ENCODE measurements at regions not wholly inside any gene's neighbourhood (a gene's known extent, or its start where the extent isn't known, plus 50 kb on each side); places are given as distances from the start of the nearest gene placed in this dataset.

DNA sequence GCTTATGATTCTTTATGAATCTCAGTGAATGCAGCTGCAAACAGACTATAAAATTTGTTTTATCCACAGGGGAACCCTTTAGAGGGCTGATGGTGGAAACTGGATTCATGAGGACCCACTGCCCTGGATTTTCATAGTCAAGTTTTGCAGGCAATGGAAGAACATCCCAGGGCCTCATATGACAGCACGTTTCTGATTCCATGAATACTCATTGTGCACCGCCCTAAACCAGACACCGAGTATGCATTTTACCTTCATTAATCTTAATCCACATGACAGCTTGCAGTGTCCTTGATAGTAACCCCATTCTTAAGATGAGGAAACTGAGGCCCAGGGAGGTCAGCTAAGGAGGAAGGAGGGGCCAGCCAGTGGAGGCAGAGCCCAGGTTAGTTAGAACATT, 270.4 kb downstream of the PREX1 start:
- H3K27ac ChIP-seq (ENCODE audit: low read length, poor library complexity, severe bottlenecking) = no peak overlapping the region
- H3K4ac ChIP-seq (ENCODE audit: low read depth in 1 of 2, low read length in 2 of 2) = no peak overlapping the region
- H2AFZ ChIP-seq (ENCODE audit: low read depth, low read length) = no peak overlapping the region
- no peak overlapping the region for H3K14ac ChIP-seq (ENCODE audit: low read length in 2 of 2)
- H2BK12ac ChIP-seq (ENCODE audit: low read length in 2 of 2) = no peak overlapping the region
- WGBS = 85% methylated on average over 2 of the region's 3 CpGs
- no peak overlapping the region for H2BK5ac ChIP-seq (ENCODE audit: low read depth, low read length, poor library complexity, severe bottlenecking)
- no peak overlapping the region for H2BK120ac ChIP-seq (ENCODE audit: low read depth, low read length)
- no peaks in the 10 kb centered on the region for H3K9me3 ChIP-seq (ENCODE audit: control insufficient read depth, low read length)
- DNase-seq = no peak
- H2AK5ac ChIP-seq (ENCODE audit: low read length, severe bottlenecking) = no peak overlapping the region
- H3K9ac ChIP-seq (ENCODE audit: low read length) = no peak overlapping the region
- H3K4me2 ChIP-seq (ENCODE audit: low read length, poor library complexity, severe bottlenecking) = no peak overlapping the region
- H3K79me1 ChIP-seq (replicated peaks; ENCODE audit: low read length, poor library complexity, severe bottlenecking) = no peaks in the 10 kb centered on the region
- no peak overlapping the region for H3K4me3 ChIP-seq (ENCODE audit: insufficient read depth in 1 of 2, low read depth in 1 of 2, low read length in 2 of 2)
- H3K27me3 ChIP-seq (ENCODE audit: control insufficient read depth in 1 of 2, insufficient read depth in 1 of 2, low read length in 2 of 2) = peaks cover 22 to 64% of the 10 kb centered on the region in 2 experiments
- H3K23ac ChIP-seq (ENCODE audit: low read length in 2 of 2) = no peak overlapping the region
- no peaks in the 10 kb centered on the region for H3K4me1 ChIP-seq (ENCODE audit: control insufficient read depth, insufficient read depth, low read depth, low read length)
- no peaks in the 10 kb centered on the region for H3K36me3 ChIP-seq (ENCODE audit: control insufficient read depth in 1 of 2, insufficient read depth in 2 of 2, low read depth in 1 of 2, low read length in 2 of 2)
- no peak overlapping the region for H2BK15ac ChIP-seq (ENCODE audit: low read depth, poor library complexity, severe bottlenecking)
- H3K18ac ChIP-seq (ENCODE audit: low read depth in 1 of 2, low read length in 2 of 2) = no peak overlapping the region
- no peak overlapping the region for H4K91ac ChIP-seq (ENCODE audit: low read length)
- H4K8ac ChIP-seq (ENCODE audit: low read length) = no peak overlapping the region

DNA sequence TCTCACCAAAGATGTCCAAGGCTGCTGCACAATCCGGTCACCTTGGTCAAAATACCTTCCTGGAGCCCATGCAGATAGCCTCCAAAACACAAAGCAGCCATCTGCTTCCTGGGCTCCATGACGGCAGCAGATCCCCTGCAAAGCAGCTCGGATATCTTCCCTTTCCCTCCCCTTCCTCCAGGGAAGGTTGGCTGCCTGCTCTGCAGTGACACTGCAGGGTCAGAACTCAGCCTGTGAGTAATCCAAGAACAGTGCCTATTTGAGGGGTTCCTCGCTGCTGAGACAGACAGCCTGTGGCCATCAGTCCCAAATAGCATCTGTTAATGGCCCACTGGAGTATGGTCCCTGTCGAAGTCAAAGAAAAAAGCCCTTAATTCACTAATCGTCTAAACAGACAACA, 270.8 kb downstream of the PREX1 start:
- WGBS = 44% methylated on average over 6 of the region's 6 CpGs
- Histone ChIP-seq H3K4me2 (ENCODE audit: low read length, poor library complexity, severe bottlenecking) (no peak overlapping the region), H4K8ac (ENCODE audit: low read length) (no peak overlapping the region), H4K91ac (ENCODE audit: low read length) (no peak overlapping the region), H3K23ac (ENCODE audit: low read length in 2 of 2) (no peak overlapping the region), H2BK5ac (ENCODE audit: low read depth, low read length, poor library complexity, severe bottlenecking) (no peak overlapping the region), H2AFZ (ENCODE audit: low read depth, low read length) (no peak overlapping the region), H2BK15ac (ENCODE audit: low read depth, poor library complexity, severe bottlenecking) (no peak overlapping the region), H3K9ac (ENCODE audit: low read length) (no peak overlapping the region), H3K18ac (ENCODE audit: low read depth in 1 of 2, low read length in 2 of 2) (no peak overlapping the region), H3K27ac (ENCODE audit: low read length, poor library complexity, severe bottlenecking) (no peak overlapping the region), H3K4me3 (ENCODE audit: insufficient read depth in 1 of 2, low read depth in 1 of 2, low read length in 2 of 2) (no peak overlapping the region), H3K27me3 (ENCODE audit: control insufficient read depth in 1 of 2, insufficient read depth in 1 of 2, low read length in 2 of 2) (peaks cover 24 to 67% of the 10 kb centered on the region in 2 experiments), H3K4me1 (ENCODE audit: control insufficient read depth, insufficient read depth, low read depth, low read length) (no peaks in the 10 kb centered on the region), H3K79me1 (replicated peaks; ENCODE audit: low read length, poor library complexity, severe bottlenecking) (no peaks in the 10 kb centered on the region), H2AK5ac (ENCODE audit: low read length, severe bottlenecking) (no peak overlapping the region), H2BK12ac (ENCODE audit: low read length in 2 of 2) (no peak overlapping the region), H3K14ac (ENCODE audit: low read length in 2 of 2) (no peak overlapping the region), H3K4ac (ENCODE audit: low read depth in 1 of 2, low read length in 2 of 2) (no peak overlapping the region), H3K36me3 (ENCODE audit: control insufficient read depth in 1 of 2, insufficient read depth in 2 of 2, low read depth in 1 of 2, low read length in 2 of 2) (no peaks in the 10 kb centered on the region), H2BK120ac (ENCODE audit: low read depth, low read length) (no peak overlapping the region), H3K9me3 (ENCODE audit: control insufficient read depth, low read length) (no peaks in the 10 kb centered on the region)
- no peak for DNase-seq

DNA sequence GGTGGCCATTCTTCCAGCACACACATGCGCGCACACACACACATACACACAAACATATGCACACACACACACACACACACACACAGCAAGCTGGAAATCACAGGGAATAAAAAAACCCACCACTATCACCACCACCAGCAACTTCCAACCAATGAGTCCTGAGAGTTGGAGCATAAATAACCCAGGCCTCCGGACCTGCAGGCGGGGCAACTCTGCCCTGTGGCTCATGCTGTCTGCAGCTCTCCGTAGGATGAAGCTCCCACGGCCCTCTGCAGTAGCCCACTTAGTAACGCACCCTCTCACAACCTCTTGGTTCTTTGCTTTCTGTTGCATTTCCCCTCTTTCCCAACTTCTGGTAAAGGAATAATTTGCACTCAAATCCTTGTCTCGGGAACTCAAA, 275.2 kb downstream of the PREX1 start:
- no peaks in the 10 kb centered on the region for H3K9me3 ChIP-seq (ENCODE audit: control insufficient read depth, low read length)
- H3K4me2 ChIP-seq (ENCODE audit: low read length, poor library complexity, severe bottlenecking) = no peak overlapping the region
- H3K9ac ChIP-seq (ENCODE audit: low read length) = no peak overlapping the region
- no peaks in the 10 kb centered on the region for H3K36me3 ChIP-seq (ENCODE audit: control insufficient read depth in 1 of 2, insufficient read depth in 2 of 2, low read depth in 1 of 2, low read length in 2 of 2)
- H3K79me1 ChIP-seq (replicated peaks; ENCODE audit: low read length, poor library complexity, severe bottlenecking) = no peaks in the 10 kb centered on the region
- H3K27ac ChIP-seq (ENCODE audit: low read length, poor library complexity, severe bottlenecking) = no peak overlapping the region
- H3K23ac ChIP-seq (ENCODE audit: low read length in 2 of 2) = no peak overlapping the region
- no peak overlapping the region for H4K91ac ChIP-seq (ENCODE audit: low read length)
- H3K18ac ChIP-seq (ENCODE audit: low read depth in 1 of 2, low read length in 2 of 2) = no peak overlapping the region
- no peak overlapping the region for H2AFZ ChIP-seq (ENCODE audit: low read depth, low read length)
- no peak for DNase-seq
- no peak overlapping the region for H2AK5ac ChIP-seq (ENCODE audit: low read length, severe bottlenecking)
- H4K8ac ChIP-seq (ENCODE audit: low read length) = no peak overlapping the region
- H3K14ac ChIP-seq (ENCODE audit: low read length in 2 of 2) = no peak overlapping the region
- H2BK5ac ChIP-seq (ENCODE audit: low read depth, low read length, poor library complexity, severe bottlenecking) = no peak overlapping the region
- peaks cover 40 to 80% of the 10 kb centered on the region in 2 experiments for H3K27me3 ChIP-seq (ENCODE audit: control insufficient read depth in 1 of 2, insufficient read depth in 1 of 2, low read length in 2 of 2)
- no peak overlapping the region for H3K4me3 ChIP-seq (ENCODE audit: insufficient read depth in 1 of 2, low read depth in 1 of 2, low read length in 2 of 2)
- no peaks in the 10 kb centered on the region for H3K4me1 ChIP-seq (ENCODE audit: control insufficient read depth, insufficient read depth, low read depth, low read length)
- no peak overlapping the region for H2BK120ac ChIP-seq (ENCODE audit: low read depth, low read length)
- no peak overlapping the region for H2BK15ac ChIP-seq (ENCODE audit: low read depth, poor library complexity, severe bottlenecking)
- 85% methylated on average over 8 of the region's 8 CpGs for WGBS
- no peak overlapping the region for H3K4ac ChIP-seq (ENCODE audit: low read depth in 1 of 2, low read length in 2 of 2)
- no peak overlapping the region for H2BK12ac ChIP-seq (ENCODE audit: low read length in 2 of 2)

DNA sequence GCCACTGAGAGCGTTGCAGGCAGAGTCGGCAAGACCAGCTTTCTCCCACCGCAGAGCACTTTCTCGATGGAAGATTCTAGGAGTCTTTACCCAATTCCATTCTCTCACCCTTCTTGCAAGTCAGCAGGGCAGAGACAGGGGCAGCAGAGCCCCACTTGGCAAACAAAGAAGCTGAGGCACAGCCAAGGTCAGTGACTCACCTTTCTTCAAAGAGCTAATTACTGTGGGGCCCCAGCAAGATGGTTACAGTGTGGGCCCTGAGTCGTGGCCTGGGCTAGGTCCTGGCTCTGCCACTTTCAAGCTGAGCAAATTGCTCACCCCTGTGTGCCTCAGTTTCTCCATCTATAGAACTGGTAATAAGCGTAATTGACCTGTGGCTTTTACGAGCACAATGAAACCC, 277.0 kb downstream of the PREX1 start:
- H3K9me3 ChIP-seq (ENCODE audit: control insufficient read depth, low read length) = no peaks in the 10 kb centered on the region
- H2BK5ac ChIP-seq (ENCODE audit: low read depth, low read length, poor library complexity, severe bottlenecking) = no peak overlapping the region
- no peaks in the 10 kb centered on the region for H3K79me1 ChIP-seq (replicated peaks; ENCODE audit: low read length, poor library complexity, severe bottlenecking)
- H3K18ac ChIP-seq (ENCODE audit: low read depth in 1 of 2, low read length in 2 of 2) = no peak overlapping the region
- no peak overlapping the region for H3K4me3 ChIP-seq (ENCODE audit: insufficient read depth in 1 of 2, low read depth in 1 of 2, low read length in 2 of 2)
- H3K14ac ChIP-seq (ENCODE audit: low read length in 2 of 2) = no peak overlapping the region
- no peaks in the 10 kb centered on the region for H3K4me1 ChIP-seq (ENCODE audit: control insufficient read depth, insufficient read depth, low read depth, low read length)
- no peak overlapping the region for H3K23ac ChIP-seq (ENCODE audit: low read length in 2 of 2)
- no peaks in the 10 kb centered on the region for H3K36me3 ChIP-seq (ENCODE audit: control insufficient read depth in 1 of 2, insufficient read depth in 2 of 2, low read depth in 1 of 2, low read length in 2 of 2)
- no peak overlapping the region for H3K4me2 ChIP-seq (ENCODE audit: low read length, poor library complexity, severe bottlenecking)
- H4K91ac ChIP-seq (ENCODE audit: low read length) = no peak overlapping the region
- H4K8ac ChIP-seq (ENCODE audit: low read length) = no peak overlapping the region
- H2AK5ac ChIP-seq (ENCODE audit: low read length, severe bottlenecking) = no peak overlapping the region
- no peak overlapping the region for H2BK15ac ChIP-seq (ENCODE audit: low read depth, poor library complexity, severe bottlenecking)
- DNase-seq = no peak
- H2AFZ ChIP-seq (ENCODE audit: low read depth, low read length) = no peak overlapping the region
- no peak overlapping the region for H2BK120ac ChIP-seq (ENCODE audit: low read depth, low read length)
- WGBS = 90% methylated on average over 7 of the region's 7 CpGs
- no peak overlapping the region for H3K27ac ChIP-seq (ENCODE audit: low read length, poor library complexity, severe bottlenecking)
- H2BK12ac ChIP-seq (ENCODE audit: low read length in 2 of 2) = no peak overlapping the region
- H3K4ac ChIP-seq (ENCODE audit: low read depth in 1 of 2, low read length in 2 of 2) = no peak overlapping the region
- peaks cover 38 to 76% of the 10 kb centered on the region in 2 experiments for H3K27me3 ChIP-seq (ENCODE audit: control insufficient read depth in 1 of 2, insufficient read depth in 1 of 2, low read length in 2 of 2)
- no peak overlapping the region for H3K9ac ChIP-seq (ENCODE audit: low read length)
